ENCODE measurements at regions not wholly inside any gene's neighbourhood (a gene's known extent, or its start where the extent isn't known, plus 50 kb on each side); places are given as distances from the start of the nearest gene placed in this dataset.

DNA sequence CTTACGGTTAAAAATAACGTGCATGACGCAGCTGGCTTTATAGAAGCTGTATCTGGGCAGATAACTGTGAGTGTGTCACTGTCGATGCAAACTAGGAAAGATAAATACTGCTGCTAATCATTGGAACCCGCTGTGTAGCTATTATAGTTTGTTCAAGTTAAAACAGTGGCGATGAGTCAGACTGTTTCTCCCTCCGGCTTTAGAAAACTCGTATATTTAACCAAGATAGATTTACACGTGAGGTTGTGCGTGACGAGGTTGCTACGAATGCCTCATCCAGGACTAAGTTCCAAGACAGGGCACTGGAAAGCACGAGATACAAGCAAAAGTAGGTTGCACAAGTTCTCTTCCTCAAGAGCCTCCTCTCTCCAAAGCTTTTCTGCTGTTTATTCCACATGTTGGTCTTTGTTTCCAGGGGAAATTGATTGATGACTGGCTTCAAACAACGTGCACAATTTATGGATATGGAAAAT lies 270.7 kb downstream of the FBXW7 start:
- TF ChIP-seq PPARA (CRISPR knock-in tag; IDR thresholded peaks at IDR 0.05; ENCODE audit: borderline replicate concordance) (no peak), ZNF8 (CRISPR knock-in tag; IDR thresholded peaks at IDR 0.05) (no peak), ZNF70 (CRISPR knock-in tag; IDR thresholded peaks at IDR 0.05) (no peak), GLIS3 (CRISPR knock-in tag; IDR thresholded peaks at IDR 0.05) (no peak), ISL1 (CRISPR knock-in tag; IDR thresholded peaks at IDR 0.05) (no peak), TOX (CRISPR knock-in tag; IDR thresholded peaks at IDR 0.05; ENCODE audit: borderline replicate concordance) (no peak), TCF4 (CRISPR knock-in tag; IDR thresholded peaks at IDR 0.05; ENCODE audit: borderline replicate concordance) (no peak)
- TF ChIP-seq, protein P1, sequence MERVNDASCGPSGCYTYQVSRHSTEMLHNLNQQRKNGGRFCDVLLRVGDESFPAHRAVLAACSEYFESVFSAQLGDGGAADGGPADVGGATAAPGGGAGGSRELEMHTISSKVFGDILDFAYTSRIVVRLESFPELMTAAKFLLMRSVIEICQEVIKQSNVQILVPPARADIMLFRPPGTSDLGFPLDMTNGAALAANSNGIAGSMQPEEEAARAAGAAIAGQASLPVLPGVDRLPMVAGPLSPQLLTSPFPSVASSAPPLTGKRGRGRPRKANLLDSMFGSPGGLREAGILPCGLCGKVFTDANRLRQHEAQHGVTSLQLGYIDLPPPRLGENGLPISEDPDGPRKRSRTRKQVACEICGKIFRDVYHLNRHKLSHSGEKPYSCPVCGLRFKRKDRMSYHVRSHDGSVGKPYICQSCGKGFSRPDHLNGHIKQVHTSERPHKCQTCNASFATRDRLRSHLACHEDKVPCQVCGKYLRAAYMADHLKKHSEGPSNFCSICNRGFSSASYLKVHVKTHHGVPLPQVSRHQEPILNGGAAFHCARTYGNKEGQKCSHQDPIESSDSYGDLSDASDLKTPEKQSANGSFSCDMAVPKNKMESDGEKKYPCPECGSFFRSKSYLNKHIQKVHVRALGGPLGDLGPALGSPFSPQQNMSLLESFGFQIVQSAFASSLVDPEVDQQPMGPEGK (CRISPR knock-in tag; IDR thresholded peaks at IDR 0.05; ENCODE audit: borderline replicate concordance) = no peak
- TF ChIP-seq, protein P2, sequence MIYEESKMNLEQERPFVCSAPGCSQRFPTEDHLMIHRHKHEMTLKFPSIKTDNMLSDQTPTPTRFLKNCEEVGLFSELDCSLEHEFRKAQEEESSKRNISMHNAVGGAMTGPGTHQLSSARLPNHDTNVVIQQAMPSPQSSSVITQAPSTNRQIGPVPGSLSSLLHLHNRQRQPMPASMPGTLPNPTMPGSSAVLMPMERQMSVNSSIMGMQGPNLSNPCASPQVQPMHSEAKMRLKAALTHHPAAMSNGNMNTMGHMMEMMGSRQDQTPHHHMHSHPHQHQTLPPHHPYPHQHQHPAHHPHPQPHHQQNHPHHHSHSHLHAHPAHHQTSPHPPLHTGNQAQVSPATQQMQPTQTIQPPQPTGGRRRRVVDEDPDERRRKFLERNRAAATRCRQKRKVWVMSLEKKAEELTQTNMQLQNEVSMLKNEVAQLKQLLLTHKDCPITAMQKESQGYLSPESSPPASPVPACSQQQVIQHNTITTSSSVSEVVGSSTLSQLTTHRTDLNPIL (CRISPR knock-in tag; IDR thresholded peaks at IDR 0.05; ENCODE audit: low read depth) = no peak
- TF ChIP-seq, protein P3, sequence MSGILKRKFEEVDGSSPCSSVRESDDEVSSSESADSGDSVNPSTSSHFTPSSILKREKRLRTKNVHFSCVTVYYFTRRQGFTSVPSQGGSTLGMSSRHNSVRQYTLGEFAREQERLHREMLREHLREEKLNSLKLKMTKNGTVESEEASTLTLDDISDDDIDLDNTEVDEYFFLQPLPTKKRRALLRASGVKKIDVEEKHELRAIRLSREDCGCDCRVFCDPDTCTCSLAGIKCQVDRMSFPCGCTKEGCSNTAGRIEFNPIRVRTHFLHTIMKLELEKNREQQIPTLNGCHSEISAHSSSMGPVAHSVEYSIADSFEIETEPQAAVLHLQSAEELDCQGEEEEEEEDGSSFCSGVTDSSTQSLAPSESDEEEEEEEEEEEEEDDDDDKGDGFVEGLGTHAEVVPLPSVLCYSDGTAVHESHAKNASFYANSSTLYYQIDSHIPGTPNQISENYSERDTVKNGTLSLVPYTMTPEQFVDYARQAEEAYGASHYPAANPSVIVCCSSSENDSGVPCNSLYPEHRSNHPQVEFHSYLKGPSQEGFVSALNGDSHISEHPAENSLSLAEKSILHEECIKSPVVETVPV (CRISPR knock-in tag; IDR thresholded peaks at IDR 0.05) = no peak
- no peak for ATAC-seq

DNA sequence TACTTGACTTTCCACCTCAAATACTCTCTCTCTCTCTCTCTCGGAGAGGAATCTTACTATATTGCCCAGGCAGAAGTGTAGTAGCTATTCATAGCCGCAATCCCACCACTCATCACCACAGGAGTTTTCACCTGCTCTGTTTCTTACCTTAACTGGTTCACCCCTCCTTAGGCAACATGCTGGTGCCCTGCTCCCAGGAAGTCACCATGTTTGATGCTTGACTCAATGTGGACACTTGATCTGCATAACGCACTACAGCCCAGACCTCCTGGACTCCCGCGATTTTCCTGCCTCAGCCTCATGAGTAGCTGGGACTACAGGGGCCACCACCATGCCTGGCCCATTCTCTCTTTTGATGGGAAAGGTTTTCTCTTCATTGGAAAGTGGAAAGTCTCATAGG lies 271.8 kb downstream of the FBXW7 start:
- no peak for TF ChIP-seq ZNF70 (CRISPR knock-in tag; IDR thresholded peaks at IDR 0.05)
- ATAC-seq = no peak

DNA sequence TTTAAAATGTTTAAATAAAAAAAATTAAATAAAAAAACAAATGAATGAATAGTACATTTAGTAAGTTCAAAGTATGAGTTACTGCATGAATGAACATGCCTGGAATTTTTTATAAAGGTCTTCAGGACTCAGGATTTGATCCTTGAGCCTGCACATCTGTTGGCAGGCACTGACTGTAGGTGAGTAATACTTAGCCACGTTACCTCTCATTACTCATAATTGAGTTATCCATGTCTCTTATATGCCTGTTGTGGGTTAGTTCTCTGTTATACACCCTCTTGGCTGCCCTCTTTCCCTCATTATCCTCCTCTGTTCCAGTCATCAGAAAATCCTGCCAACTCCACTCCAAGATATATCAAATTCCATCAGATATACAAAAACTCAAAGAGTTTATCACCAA lies 276.0 kb downstream of the FBXW7 start:
- TF ChIP-seq, protein P3 (CRISPR knock-in tag; IDR thresholded peaks at IDR 0.05) = no peak
- TF ChIP-seq, protein P2 (CRISPR knock-in tag; IDR thresholded peaks at IDR 0.05; ENCODE audit: low read depth) = no peak
- TF ChIP-seq, protein P4, sequence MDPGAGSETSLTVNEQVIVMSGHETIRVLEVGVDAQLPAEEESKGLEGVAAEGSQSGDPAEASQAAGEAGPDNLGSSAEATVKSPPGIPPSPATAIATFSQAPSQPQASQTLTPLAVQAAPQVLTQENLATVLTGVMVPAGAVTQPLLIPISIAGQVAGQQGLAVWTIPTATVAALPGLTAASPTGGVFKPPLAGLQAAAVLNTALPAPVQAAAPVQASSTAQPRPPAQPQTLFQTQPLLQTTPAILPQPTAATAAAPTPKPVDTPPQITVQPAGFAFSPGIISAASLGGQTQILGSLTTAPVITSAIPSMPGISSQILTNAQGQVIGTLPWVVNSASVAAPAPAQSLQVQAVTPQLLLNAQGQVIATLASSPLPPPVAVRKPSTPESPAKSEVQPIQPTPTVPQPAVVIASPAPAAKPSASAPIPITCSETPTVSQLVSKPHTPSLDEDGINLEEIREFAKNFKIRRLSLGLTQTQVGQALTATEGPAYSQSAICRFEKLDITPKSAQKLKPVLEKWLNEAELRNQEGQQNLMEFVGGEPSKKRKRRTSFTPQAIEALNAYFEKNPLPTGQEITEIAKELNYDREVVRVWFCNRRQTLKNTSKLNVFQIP (CRISPR knock-in tag; IDR thresholded peaks at IDR 0.05; ENCODE audit: borderline replicate concordance, low read depth) = no peak
- TF ChIP-seq TOX (CRISPR knock-in tag; IDR thresholded peaks at IDR 0.05; ENCODE audit: borderline replicate concordance) (no peak), CSDC2 (CRISPR knock-in tag; IDR thresholded peaks at IDR 0.05) (no peak), TCF4 (CRISPR knock-in tag; IDR thresholded peaks at IDR 0.05; ENCODE audit: borderline replicate concordance) (no peak)
- TF ChIP-seq, protein P1 (CRISPR knock-in tag; IDR thresholded peaks at IDR 0.05; ENCODE audit: borderline replicate concordance) = no peak
- ATAC-seq = no peak; the same call in 2 of the 3 replicates

DNA sequence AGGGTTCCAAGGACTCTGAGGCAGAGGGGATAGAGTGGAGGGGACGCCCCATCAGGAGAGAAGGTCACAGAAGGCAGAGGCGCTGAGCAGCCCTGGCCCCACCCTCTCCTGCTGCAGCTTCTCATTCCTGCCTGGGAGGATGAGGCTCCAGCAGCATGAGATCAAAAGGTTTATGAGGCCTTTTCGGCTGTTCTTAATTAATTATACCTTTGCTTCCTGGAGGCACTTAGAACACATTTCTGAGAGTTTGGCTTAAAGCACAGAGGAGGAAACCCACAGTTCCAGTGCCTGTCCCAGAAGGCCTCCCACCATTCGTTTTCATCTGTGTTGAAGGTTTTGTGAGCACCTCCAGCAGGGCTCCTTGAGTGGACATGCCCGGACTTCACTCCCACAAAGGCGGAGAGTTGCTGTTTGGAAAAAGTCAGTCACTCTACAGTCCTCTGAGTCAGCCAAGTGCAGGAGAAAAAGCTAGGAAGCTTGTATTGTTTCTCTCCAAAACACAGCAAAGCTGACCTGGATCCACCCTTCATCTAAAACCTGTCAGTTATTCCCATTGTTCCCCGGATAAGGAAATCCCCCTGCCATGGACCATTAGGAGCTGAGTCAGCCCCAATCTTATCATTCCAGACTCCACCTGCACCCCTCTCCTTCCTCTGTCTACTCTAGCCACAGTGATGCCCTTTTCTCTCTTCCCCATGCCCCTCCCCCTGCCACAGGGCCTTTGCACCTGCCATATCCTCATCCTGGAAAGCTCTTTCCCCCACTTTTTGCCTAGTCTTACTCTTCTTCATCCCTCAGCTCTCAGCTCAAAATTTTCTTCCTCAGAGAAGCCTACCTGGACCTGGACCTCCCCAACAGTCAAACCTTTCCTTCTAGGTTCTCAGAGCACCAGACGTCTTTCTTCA lies 276.8 kb downstream of the FBXW7 start:
- peak; percentile 40; the same call in 1 of the 3 replicates for ATAC-seq
- TF ChIP-seq ESRRG (CRISPR knock-in tag; IDR thresholded peaks at IDR 0.05) = no peak
- no peak for TF ChIP-seq ISL1 (CRISPR knock-in tag; IDR thresholded peaks at IDR 0.05)
- no peak for TF ChIP-seq PPARA (CRISPR knock-in tag; IDR thresholded peaks at IDR 0.05; ENCODE audit: borderline replicate concordance)
- no peak for TF ChIP-seq TOX (CRISPR knock-in tag; IDR thresholded peaks at IDR 0.05; ENCODE audit: borderline replicate concordance)
